Neural progenitor cell (in vitro differentiated cells): ENCODE measurements at regions not wholly inside any gene's neighbourhood (a gene's known extent, or its start where the extent isn't known, plus 50 kb on each side); places are given as distances from the start of the nearest gene placed in this dataset.
"Not testable (repeated sequence)": the region's sequence is repeated elsewhere in the genome, so short reads cannot be mapped to it uniquely, and the experiment has no call there.

Experiments used
- DNase-seq: peaks from one replicate; pipeline ENCODE4 v3.0.0-alpha.2; 2016; ENCODE audit warnings: low spot score
- H2AFZ ChIP-seq: fragments of 200-600 bp; sonication (generic); replicated peaks from 2 replicates; pipeline ENCODE4 v1.6.1; 2016; ENCODE audit warnings: antibody characterized with exemption
- H3F3A ChIP-seq: fragments of 200-600 bp; sonication (generic); 2 replicates; pipeline ENCODE4 v1.6.1; 2016; ENCODE audit warnings: antibody characterized with exemption, low read depth
- H3K27ac ChIP-seq: fragments of 200-600 bp; sonication (generic); 2 replicates; pipeline ENCODE4 v1.5.1; 2016; ENCODE audit warnings: mild to moderate bottlenecking
- H3K27me3 ChIP-seq: fragments of 200-600 bp; sonication (generic); 2 replicates; pipeline ENCODE4 v1.6.1; 2016; ENCODE audit warnings: mild to moderate bottlenecking, moderate library complexity
- H3K36me3 ChIP-seq: fragments of 200-600 bp; sonication (generic); 2 replicates; pipeline ENCODE4 v1.5.1; 2016
- H3K4me1 ChIP-seq: fragments of 200-600 bp; sonication (generic); 2 replicates; pipeline ENCODE4 v1.6.1; 2016; ENCODE audit warnings: mixed run types
- H3K4me2 ChIP-seq: fragments of 200-600 bp; sonication (generic); 2 replicates; pipeline ENCODE4 v1.6.1; 2016
- H3K4me3 ChIP-seq: fragments of 200-600 bp; sonication (generic); 2 replicates; pipeline ENCODE4 v1.5.1; 2016
- H3K79me2 ChIP-seq: fragments of 200-600 bp; sonication (generic); 2 replicates; pipeline ENCODE4 v1.6.1; 2016; ENCODE audit warnings: low read depth
- H3K9ac ChIP-seq: fragments of 200-600 bp; sonication (generic); 2 replicates; pipeline ENCODE4 v1.6.1; 2016
- H3K9me3 ChIP-seq: fragments of 200-600 bp; sonication (generic); 2 replicates; pipeline ENCODE4 v1.5.1; 2016; ENCODE audit warnings: low read depth
- H4K20me1 ChIP-seq: fragments of 200-600 bp; sonication (generic); 2 replicates; pipeline ENCODE4 v1.6.1; 2016; ENCODE audit warnings: low read depth
- H3K27ac Mint-ChIP-seq: 3 replicates; pipeline ENCODE4 v1.8.0; 2021; ENCODE audit warnings: mixed read lengths
- H3K27me3 Mint-ChIP-seq: 2 replicates; pipeline ENCODE4 v1.8.0; 2022; ENCODE audit warnings: low read depth, mild to moderate bottlenecking, inconsistent platforms, moderate library complexity, mixed read lengths; ENCODE audit not compliant: insufficient read depth
- H3K36me3 Mint-ChIP-seq: 3 replicates; pipeline ENCODE4 v1.8.0; 2021; ENCODE audit warnings: mixed read lengths
- H3K4me1 Mint-ChIP-seq: 3 replicates; pipeline ENCODE4 v1.8.0; 2021; ENCODE audit warnings: mixed read lengths
- H3K4me3 Mint-ChIP-seq: 3 replicates; pipeline ENCODE4 v1.8.0; 2021; ENCODE audit warnings: mild to moderate bottlenecking, moderate library complexity, mixed read lengths
- H3K9me3 Mint-ChIP-seq: 3 replicates; pipeline ENCODE4 v1.8.0; 2020; ENCODE audit warnings: mixed read lengths
- CTCF ChIP-seq: fragments of 200-600 bp; sonication (generic); IDR thresholded peaks from 2 replicates; pipeline ENCODE4 v1.5.1; 2017; ENCODE audit warnings: antibody characterized with exemption, mild to moderate bottlenecking
- EZH2 ChIP-seq: fragments of 200-600 bp; sonication (generic); IDR thresholded peaks from 2 replicates; pipeline ENCODE4 v1.6.1; 2017; ENCODE audit warnings: antibody characterized with exemption, mild to moderate bottlenecking, moderate library complexity
- EZH2phosphoT487 ChIP-seq: fragments of 200-600 bp; sonication (generic); IDR thresholded peaks from 2 replicates; pipeline ENCODE4 v1.6.1; 2017; ENCODE audit warnings: antibody characterized with exemption

GRCh38 chr1:182226618-182227017 lies 165.0 kb downstream of the GLUL start:
- no peak overlapping the region for H3K4me3 ChIP-seq
- no peak overlapping the region for H3K4me2 ChIP-seq
- Mint-ChIP-seq H3K27ac (no peak overlapping the region), H3K4me1 (peaks cover 17% of the 10 kb centered on the region), H3K27me3 (peaks cover 8% of the 10 kb centered on the region), H3K4me3 (no peak overlapping the region), H3K36me3 (no peaks in the 10 kb centered on the region), H3K9me3 (peaks cover 22% of the 10 kb centered on the region)
- no peak for DNase-seq
- H3K27me3 ChIP-seq: no peaks in the 10 kb centered on the region
- H2AFZ ChIP-seq: no peak overlapping the region
- H3K27ac ChIP-seq: no peak overlapping the region
- no peaks in the 10 kb centered on the region for H3F3A ChIP-seq
- TF ChIP-seq EZH2 (no peak), CTCF (no peak), EZH2phosphoT487 (no peak)
- H3K9ac ChIP-seq: no peak overlapping the region
- H3K79me2 ChIP-seq: no peaks in the 10 kb centered on the region
- H3K36me3 ChIP-seq: no peaks in the 10 kb centered on the region
- no peaks in the 10 kb centered on the region for H3K9me3 ChIP-seq
- H4K20me1 ChIP-seq: no peaks in the 10 kb centered on the region
- H3K4me1 ChIP-seq: peaks cover 18% of the 10 kb centered on the region

- not testable (repeated sequence) for H3K9me3 ChIP-seq, H3F3A ChIP-seq, H2AFZ ChIP-seq, H3K36me3 ChIP-seq, H3K4me3 ChIP-seq, H3K27ac ChIP-seq, H3K79me2 ChIP-seq, DNase-seq, H3K36me3 Mint-ChIP-seq, H3K27me3 Mint-ChIP-seq, H3K4me2 ChIP-seq, H3K4me3 Mint-ChIP-seq, H3K27ac Mint-ChIP-seq, H3K27me3 ChIP-seq, H4K20me1 ChIP-seq, H3K9ac ChIP-seq
- peaks cover 27% of the 10 kb centered on the region for H3K9me3 Mint-ChIP-seq
- H3K4me1 ChIP-seq: peaks cover 14% of the 10 kb centered on the region
- peaks cover 13% of the 10 kb centered on the region for H3K4me1 Mint-ChIP-seq
These were observed 164.2 kb upstream of the ZNF648 start for GRCh38 chr1:182225755-182226154.

GRCh38 chr1:182221990-182222389 lies 160.5 kb upstream of the ZNF648 start:
- H3K4me1 Mint-ChIP-seq, H3K4me1 ChIP-seq, H3K9ac ChIP-seq, H3K4me3 ChIP-seq, H3K36me3 Mint-ChIP-seq, H3K27me3 Mint-ChIP-seq, H2AFZ ChIP-seq, H3K36me3 ChIP-seq, H3K4me2 ChIP-seq, H4K20me1 ChIP-seq, H3K27ac ChIP-seq, H3K9me3 ChIP-seq, DNase-seq, H3K27ac Mint-ChIP-seq, H3F3A ChIP-seq, H3K79me2 ChIP-seq, H3K27me3 ChIP-seq, H3K4me3 Mint-ChIP-seq: not testable (repeated sequence)
- H3K9me3 Mint-ChIP-seq: peaks cover 32% of the 10 kb centered on the region

GRCh38 chr1:182221367-182221766 lies 159.9 kb upstream of the ZNF648 start:
- H3K36me3 Mint-ChIP-seq, H3K4me2 ChIP-seq, H3K9me3 ChIP-seq, H3K79me2 ChIP-seq, H3K36me3 ChIP-seq, H3K9ac ChIP-seq, H4K20me1 ChIP-seq, DNase-seq, H3K4me3 Mint-ChIP-seq, H3K4me1 Mint-ChIP-seq, H3K27ac Mint-ChIP-seq, H3K27ac ChIP-seq, H3K4me3 ChIP-seq, H3F3A ChIP-seq, H2AFZ ChIP-seq, H3K27me3 Mint-ChIP-seq, H3K27me3 ChIP-seq, H3K4me1 ChIP-seq: not testable (repeated sequence)
- peaks cover 29% of the 10 kb centered on the region for H3K9me3 Mint-ChIP-seq

GRCh38 chr1:182217967-182218366 lies 156.5 kb upstream of the ZNF648 start:
- no peaks in the 10 kb centered on the region for H3K36me3 ChIP-seq
- H3K27me3 ChIP-seq: no peaks in the 10 kb centered on the region
- TF ChIP-seq CTCF: no peak
- no peak for TF ChIP-seq EZH2phosphoT487
- TF ChIP-seq EZH2: no peak
- no peaks in the 10 kb centered on the region for H3F3A ChIP-seq
- H3K9me3 ChIP-seq: no peaks in the 10 kb centered on the region
- DNase-seq: no peak
- no peak overlapping the region for H3K27ac ChIP-seq
- peaks cover 3% of the 10 kb centered on the region for H3K27me3 Mint-ChIP-seq
- H3K9ac ChIP-seq: no peak overlapping the region
- no peaks in the 10 kb centered on the region for H3K4me1 Mint-ChIP-seq
- H3K4me3 Mint-ChIP-seq: no peak overlapping the region
- H3K4me2 ChIP-seq: no peak overlapping the region
- H3K4me3 ChIP-seq: no peak overlapping the region
- no peaks in the 10 kb centered on the region for H3K4me1 ChIP-seq
- peaks cover 18% of the 10 kb centered on the region for H3K9me3 Mint-ChIP-seq
- H3K79me2 ChIP-seq: no peaks in the 10 kb centered on the region
- H4K20me1 ChIP-seq: no peaks in the 10 kb centered on the region
- no peak overlapping the region for H3K27ac Mint-ChIP-seq
- no peaks in the 10 kb centered on the region for H3K36me3 Mint-ChIP-seq
- H2AFZ ChIP-seq: no peak overlapping the region
